NCI-H2196 (cell line): ENCODE measurements at regions not wholly inside any gene's neighbourhood (a gene's known extent, or its start where the extent isn't known, plus 50 kb on each side); places are given as distances from the start of the nearest gene placed in this dataset.

ENCODE experiments used
- DNase-seq: peaks from one replicate; lab custom pipeline; 2025; ENCODE audit not compliant: unreplicated experiment; lab: John Stamatoyannopoulos, UW

- DNase-seq, result no peak
These were observed 198.7 kb upstream of the ZNF507 start for GRCh38 chr19:32146664-32147063.

GRCh38 chr19:32150605-32151004, 194.8 kb upstream of the ZNF507 start:
- DNase-seq, result no peak

- no peak for DNase-seq
These were observed 191.0 kb upstream of the ZNF507 start for GRCh38 chr19:32154418-32154817.

GRCh38 chr19:32164384-32164992, 180.9 kb upstream of the ZNF507 start:
- no peak for DNase-seq

- no peak for DNase-seq
These were observed 180.3 kb upstream of the ZNF507 start for GRCh38 chr19:32165141-32165540.

- DNase-seq, result no peak
These were observed 179.7 kb upstream of the ZNF507 start for GRCh38 chr19:32165750-32166149.

GRCh38 chr19:32166238-32166637, 179.2 kb upstream of the ZNF507 start:
- no peak for DNase-seq

GRCh38 chr19:32168111-32168510, 177.3 kb upstream of the ZNF507 start:
- DNase-seq, result no peak

- DNase-seq, result no peak
These were observed 176.8 kb upstream of the ZNF507 start for GRCh38 chr19:32168606-32169005.

- no peak for DNase-seq
These were observed 173.7 kb upstream of the ZNF507 start for GRCh38 chr19:32171719-32172151.

- no peak for DNase-seq
These were observed 172.7 kb upstream of the ZNF507 start for GRCh38 chr19:32172566-32173160.

- DNase-seq, result no peak
These were observed 171.6 kb upstream of the ZNF507 start for GRCh38 chr19:32173836-32174235.

GRCh38 chr19:32174386-32175113, 170.9 kb upstream of the ZNF507 start:
- no peak for DNase-seq

GRCh38 chr19:32176591-32176990, 168.8 kb upstream of the ZNF507 start:
- DNase-seq, result no peak

GRCh38 chr19:32177686-32178085, 167.7 kb upstream of the ZNF507 start:
- no peak for DNase-seq

- no peak for DNase-seq
These were observed 167.0 kb upstream of the ZNF507 start for GRCh38 chr19:32178401-32178800.

- DNase-seq, result no peak
These were observed 166.5 kb upstream of the ZNF507 start for GRCh38 chr19:32178956-32179355.

GRCh38 chr19:32181216-32181920, 164.0 kb upstream of the ZNF507 start:
- DNase-seq, result no peak

- DNase-seq, result no peak
These were observed 158.7 kb upstream of the ZNF507 start for GRCh38 chr19:32186542-32187330.

GRCh38 chr19:32188921-32189320, 156.5 kb upstream of the ZNF507 start:
- no peak for DNase-seq
